SHP77 treated with DMSO at 0.1 percent for 48 hours (cell line): ENCODE measurements at regions not wholly inside any gene's neighbourhood (a gene's known extent, or its start where the extent isn't known, plus 50 kb on each side); places are given as distances from the start of the nearest gene placed in this dataset.
A peak's percentile ranks its signal among the peaks of the same experiment; 100 is the strongest.
"Not testable (repeated sequence)": the region's sequence is repeated elsewhere in the genome, so short reads cannot be mapped to it uniquely, and the experiment has no call there.

Experiments used
- DNase-seq: peaks from one replicate; lab custom pipeline; 2025; lab: John Stamatoyannopoulos, UW

DNA sequence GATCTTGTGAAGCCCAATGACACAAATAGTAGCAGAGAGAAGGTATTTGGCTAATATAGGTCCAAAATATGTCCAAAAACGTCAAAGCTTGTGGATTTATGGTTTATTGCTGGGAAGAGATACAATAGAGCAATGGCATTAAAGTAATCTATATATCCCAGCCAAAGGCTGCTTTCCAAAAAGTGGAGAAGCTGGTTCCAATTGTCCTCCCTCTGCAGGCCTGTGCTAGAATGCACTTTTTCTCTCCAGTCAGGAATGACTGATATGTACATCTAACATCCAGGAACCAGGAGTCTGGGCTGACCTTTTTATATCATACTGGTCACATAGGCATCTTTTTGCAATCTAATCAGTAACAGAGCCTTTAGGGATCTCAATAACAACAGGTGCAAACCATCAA is 167.1 kb upstream of the FAM3C start:
- no peak for DNase-seq

DNA sequence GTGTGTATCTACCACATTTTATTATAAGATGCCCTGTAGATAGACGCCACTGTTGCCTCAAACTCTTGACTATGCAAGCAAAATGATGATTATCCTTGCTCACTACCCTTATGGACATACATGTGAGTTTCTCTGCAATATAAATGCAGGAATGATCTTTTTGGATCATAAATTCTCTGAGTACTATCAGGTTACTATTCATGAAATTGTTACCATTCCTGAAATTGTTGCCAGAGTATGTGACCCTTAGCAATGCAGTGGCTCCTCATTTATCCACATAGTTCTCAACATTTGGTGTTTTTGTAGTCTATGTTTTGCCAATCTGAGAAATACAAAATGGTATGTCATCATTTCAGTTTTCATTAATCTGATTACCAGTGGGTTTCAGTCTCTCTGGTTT is 166.2 kb upstream of the FAM3C start:
- no peak for DNase-seq

DNA sequence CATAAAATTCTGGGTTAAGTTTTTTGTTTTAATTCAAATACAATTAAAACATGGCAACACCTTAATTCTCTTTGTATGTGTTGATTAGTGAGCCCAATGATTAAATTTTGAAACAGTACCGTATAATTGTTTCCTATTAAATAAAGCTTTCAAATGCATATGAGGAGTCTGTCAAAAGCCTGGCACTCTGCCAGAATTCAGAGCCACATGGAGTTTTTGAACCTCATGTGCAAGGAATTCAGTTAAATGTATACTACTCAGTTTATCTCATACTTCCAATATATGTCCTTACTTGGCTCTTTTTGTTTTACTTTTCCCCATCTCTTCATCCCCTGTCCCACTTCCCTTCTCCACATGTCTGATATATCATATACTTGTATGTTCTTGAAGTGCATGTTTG is 165.6 kb upstream of the FAM3C start:
- no peak for DNase-seq

DNA sequence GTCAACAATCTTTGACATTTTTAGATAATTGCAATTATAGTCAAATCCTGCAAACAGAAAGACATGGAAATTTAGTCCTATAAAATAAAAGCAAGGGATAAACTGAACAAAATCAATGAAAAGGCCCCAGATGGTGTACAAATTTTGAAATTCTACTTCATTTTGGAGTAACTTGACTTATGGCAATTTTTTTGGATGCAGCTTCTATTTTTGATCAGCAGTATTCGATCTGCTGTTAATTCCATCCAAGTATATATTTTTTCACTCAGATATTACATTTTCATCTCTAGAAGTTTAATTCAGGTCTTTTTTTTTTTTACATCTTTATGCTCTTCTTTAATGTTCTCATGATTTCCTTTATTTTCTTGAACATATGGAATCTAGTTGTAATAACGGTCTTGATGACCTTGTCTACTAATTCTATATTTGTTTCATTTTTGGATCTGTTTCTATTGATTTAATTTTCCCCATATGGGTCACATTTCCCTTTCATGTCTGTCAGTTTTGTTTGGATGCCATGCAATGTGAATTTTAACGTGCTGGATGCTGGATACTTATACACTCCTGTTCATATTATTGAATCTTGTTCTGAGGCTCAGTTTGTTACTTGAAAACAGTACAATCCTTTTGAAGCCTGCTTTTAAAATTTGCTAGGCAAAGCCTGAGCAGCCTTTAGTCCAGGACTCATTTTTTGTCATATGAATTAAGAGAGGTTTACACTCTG is 164.3 kb upstream of the FAM3C start:
- DNase-seq = no peak

DNA sequence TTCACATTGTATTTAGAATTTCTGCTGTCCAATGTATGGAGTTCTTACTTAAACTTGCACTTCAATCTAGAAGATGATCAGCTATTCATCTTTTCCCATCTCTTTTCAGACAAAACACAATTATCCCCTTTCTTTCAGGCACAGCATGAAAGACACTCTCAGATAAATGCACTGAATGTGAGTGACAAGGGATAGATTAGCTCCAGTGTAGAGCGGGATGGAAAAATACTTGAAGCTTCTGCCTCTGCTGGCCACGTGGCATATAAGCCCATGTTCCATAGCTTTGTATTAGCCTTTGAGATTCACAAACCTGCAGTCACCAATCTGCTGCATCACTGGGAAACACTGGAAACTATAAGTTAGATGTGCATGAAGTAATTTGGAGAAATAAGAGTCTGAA is 162.2 kb upstream of the FAM3C start:
- no peak for DNase-seq

DNA sequence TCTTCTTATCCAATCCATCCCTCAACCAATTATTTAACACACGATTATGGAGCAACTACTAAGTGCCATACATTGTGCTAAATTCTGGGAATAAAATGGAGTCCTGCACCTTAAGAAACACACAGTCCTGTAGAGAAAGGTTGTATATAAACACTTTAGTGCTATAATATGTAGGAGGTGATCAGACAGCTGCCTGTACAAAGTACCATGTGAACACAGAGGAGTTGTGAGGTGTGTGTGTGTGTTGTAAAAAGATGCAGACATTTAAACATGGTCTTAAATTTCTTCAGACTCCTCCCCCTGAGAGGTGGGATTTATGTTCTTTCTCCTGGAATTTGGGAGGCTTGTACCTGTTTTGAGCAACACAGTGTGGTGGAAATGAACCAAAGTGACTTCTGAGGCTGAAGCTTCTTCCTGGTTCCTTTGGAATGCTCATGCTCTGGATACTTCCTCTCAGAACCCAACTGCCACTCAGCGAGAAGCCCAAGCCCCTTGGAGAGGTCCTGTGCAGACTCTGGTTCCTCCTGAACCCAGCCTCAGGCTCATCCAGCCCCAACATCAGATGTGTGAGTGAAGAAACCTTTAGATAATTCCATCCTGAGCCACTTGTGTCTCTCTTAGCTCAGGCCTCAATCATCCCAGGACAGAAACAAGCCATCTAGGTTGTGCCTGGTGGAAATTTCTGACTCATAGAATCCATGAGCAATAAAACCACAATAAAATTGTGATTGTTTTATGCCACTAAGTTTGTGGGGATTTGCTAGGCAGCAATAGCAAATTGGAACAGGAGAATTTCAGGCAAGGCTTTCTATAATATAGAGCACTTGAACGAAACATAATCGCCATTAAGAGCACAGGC is 161.2 kb upstream of the FAM3C start:
- DNase-seq = no peak

DNA sequence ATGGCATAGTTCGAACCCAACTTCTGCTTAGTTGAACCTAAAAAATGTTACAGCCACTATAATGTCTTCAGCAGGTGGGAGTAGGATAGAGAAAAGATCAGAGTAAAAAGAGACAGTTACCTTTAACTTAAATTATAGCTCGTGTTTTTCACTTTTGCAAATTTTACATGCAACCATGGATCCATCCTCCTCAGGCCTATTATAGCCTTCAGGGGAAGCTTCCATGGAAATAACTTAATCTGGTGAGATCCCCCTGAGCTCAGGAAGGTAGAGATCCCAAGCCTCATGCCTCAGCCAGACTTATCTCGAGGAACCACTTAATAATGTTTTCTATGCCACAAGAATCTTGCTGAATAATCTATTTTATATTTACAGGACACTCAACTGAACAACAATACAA is 159.4 kb upstream of the FAM3C start:
- no peak for DNase-seq

DNA sequence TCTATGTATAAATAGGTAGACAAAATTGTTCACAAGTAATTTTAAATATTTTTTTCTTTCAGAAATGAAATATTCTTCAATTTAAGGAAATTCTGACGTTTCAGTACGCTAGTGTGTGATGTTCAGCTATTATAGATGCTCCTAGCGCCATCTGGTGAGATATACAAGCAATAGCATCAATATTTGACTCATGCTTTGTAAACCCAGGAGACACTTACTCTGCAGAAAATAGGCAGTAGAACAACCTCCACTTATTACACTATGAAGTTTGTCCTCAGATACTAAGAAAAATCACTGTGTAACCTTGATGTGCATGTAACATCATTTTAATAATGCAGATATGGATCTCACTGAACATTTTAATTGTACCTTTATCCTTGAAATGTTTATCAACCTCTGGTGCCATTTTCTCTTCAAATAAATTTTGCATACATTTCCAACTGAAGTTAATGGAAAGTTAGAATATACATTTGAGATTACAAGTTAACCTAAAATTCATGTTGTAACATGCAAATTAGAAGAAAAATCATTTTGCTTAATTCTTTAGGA is 151.5 kb upstream of the FAM3C start:
- DNase-seq = peak; percentile 19

DNA sequence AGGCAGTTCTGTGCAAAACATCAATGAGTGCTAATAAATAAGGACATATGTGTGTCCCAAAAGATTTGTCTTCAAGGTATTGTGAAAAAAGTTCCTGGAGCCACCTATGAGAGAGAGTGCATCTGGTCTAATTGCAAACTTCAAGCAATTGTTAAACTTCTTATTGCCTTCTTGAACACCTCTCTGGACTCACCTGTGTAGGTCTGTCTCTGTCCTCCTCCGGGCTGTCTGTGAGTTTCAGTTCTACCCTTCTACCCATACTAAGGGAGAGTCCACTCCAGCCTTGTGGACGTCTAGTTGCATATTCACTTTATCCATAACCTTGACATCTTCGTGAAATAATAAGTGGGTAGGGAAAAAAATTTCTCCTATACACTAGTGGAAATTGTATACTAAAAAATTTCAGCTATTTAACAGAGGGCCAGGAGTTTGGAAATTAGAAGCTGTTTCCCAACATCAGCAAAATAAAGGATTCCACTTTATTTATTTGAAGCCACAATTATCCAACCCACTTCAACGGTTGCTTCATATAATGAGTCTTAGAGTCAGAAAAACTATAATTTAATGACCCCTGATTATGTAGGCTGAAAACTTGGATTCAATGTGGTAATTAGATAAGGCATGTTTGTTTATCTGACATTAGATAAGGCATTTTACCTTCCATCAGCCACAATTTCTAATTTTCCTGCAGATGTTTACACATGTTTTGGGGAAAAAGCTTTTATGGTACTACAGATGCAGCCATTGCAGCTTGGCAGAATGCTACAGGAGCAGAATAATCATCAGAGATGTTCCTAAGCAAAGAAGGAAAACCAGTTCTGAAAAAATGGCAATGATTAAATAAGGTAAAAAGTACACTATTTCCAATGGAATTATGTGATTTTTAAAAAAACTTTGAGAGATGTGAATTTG is 150.8 kb upstream of the FAM3C start:
- DNase-seq = no peak

DNA sequence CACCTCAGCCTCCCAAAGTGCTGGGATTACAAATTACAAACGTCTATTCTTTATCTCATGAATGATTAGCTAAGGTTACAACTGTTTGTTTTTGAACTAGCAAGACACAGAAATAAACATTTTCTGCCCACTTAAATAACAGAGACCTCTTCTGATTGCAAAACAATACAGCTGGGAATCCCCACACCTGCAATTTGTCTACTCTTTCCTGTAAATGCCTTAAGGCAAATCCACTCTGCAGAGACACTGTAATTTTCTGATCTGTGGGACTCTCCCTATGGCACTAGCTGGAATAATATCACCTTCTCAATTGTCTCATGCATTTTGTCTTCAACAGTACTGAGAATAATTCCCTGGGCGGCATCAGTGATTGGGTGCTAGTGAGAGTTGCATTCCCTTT is 149.3 kb upstream of the FAM3C start:
- no peak for DNase-seq

DNA sequence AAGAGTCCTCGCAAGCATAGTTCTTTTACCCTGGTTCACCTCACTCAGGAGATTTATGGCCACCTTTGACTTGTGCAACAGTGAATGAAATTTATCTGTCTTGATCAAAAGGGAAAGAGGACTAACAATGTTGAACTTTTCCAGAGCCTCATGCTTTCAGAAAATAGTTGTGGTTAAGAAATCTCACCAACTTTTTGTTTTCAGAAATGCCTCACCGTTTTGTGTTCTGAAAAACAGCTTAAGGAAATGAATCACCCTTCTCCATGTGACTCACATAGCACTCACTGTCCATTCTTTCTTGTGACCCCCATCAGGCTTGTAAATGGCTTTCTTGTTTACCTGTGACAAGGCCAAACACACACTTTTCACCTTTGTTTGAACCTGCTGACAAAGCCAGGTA is 148.6 kb upstream of the FAM3C start:
- DNase-seq = no peak

DNA sequence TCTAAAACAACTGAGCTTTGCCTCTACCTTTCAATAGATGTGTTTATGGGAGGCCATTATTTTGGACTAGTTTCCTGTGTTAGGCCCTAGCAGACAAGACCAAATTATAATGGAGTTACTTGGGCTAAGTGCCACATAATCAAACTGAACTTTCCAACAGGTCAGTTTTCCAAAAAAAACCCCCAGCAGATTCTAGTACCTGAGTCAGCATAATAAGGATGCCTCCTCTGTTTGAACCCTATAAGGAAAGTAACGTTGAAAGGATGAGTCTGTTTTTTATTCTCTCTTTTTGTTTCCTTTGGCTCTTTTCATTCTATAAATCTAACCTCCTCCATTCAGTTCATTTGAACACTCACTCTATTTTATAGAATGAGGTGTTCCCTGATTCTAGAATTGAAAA is 148.1 kb upstream of the FAM3C start:
- DNase-seq = no peak

DNA sequence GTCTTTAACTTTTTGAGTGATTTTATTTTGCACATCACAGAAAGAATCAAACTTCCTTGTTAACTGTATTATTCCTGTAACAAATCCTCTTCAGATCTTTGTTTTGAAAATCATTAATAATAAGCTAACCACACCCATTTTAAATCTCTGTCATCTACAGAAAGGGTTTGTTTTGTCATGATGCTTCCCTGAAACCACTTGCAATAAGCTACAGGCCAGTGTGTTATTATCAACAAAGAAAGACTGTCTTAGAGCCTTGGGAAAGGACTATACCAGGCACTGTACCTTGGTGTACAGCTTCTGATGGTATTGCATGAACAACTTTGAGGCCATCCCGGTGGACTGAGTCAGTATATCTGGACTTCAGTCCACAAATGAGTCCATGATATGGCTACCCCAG is 145.3 kb upstream of the FAM3C start:
- no peak for DNase-seq

DNA sequence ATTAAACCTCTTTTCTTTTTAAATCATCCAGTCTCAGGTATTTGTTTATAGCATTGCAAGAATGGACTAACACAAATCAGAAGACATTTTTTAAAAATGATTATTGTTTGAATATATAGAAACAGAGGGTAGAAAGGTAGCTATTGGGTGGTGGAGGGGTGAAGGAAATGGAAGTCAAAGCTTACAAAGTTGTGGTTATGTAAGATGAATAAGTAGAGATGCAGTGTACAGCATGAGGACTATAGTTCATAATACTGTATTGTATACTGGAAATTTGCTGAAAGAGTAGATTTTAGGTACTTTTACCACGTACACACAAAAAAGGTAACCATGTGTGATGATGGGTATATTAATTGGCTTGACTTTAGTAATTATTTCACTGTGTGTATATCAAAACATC is 144.0 kb upstream of the FAM3C start:
- no peak for DNase-seq

DNA sequence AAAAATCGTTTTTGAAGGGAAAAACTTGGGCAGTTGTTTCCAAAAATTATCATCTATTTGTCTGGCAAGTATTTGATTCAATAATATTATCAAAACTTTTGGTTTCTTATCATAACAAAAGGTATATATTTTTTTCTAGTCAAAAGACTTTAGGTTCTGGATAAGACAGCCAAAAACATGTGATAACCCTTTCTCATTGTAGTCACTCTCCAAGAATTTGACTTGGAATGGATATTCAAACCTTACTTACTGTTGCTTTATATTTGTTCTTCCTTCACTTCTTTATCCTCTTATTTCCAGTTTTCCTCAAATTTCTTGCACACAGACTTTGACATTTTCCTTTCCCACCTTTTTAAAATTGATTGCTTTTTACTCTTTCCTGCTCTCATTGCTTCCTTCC is 140.9 kb upstream of the FAM3C start:
- DNase-seq = no peak

DNA sequence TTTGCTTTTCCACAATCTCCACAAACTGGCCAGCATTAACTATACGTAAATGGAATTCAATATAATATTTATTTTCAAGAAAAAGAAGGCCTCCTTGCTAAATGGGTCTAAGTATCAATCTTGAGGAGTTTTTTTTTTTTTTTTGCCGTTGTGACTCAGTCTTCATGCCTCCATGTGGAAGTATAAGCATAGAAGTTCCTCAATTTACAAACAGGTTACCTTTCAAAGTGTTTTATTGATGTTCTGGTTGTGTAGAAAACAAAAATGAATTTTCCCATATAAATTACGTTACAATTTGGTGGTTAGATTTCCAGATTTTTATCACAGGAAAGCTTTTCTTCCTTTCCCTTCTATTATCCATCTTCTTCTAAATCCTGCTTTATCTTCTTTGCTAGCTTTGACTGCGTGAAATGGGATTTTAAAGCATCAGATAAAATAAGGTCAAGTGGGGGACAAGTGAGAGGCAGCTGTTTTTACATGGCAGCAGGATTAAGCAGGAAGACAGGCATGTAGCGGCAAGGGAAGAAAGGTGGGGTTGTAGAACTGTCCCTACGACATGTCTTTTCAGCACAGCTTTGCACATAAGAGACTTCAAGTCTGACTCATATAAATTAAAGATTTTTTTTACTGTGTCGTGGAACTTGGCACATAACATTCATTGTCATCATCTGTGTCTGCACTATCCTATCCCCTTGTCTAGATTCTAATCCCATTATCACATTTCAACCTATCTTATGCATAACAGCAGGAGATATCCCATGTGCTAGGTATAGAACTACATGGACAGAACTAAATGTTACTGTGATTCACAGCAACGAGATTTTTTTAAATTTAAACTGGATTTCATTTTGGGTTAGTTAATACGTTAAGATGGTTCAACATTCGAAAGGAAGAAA is 135.3 kb upstream of the FAM3C start:
- DNase-seq = no peak

DNA sequence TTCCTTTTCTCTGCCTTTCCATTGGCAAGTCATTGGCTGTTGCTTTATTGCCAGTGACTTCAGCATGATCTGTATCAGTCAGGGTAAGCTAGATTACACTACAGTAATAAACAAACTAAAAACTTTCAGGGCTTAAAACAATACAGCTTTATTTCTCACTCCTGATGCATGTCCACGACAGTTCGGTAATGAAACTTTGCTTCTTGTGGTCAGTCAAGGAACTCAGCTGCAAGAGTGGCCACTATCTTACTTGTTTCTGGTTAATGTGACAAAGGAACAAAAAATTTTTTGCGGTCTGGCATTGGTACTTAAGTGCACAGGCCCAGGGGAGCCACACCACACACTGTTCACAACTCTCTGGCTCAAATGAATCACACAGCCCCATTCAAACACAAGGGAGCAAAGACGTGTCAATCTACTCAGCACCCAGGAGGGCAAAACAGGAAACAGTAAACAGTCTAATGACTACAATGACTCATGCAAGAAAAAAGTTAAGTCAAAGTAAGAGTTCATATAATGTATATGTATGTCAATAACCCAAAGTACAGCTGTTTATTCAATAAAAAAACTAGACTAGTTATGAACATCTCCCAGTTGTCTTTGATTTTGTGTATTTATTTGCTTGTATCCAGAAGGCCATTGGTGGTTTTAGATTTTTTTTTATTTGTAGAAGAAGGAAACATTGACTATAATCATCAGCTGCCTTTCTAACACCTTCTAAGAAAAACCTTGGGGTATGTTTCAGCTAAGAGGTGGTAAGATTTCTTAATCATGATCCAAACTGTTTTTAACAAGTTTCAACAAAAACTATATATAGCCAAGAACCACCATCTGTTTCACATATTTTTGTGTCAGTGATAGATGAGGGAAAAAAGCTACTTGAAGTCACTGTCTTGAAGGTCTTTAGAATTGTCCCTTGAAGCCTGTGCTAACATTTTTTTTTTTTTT is 134.4 kb upstream of the FAM3C start:
- DNase-seq = no peak

DNA sequence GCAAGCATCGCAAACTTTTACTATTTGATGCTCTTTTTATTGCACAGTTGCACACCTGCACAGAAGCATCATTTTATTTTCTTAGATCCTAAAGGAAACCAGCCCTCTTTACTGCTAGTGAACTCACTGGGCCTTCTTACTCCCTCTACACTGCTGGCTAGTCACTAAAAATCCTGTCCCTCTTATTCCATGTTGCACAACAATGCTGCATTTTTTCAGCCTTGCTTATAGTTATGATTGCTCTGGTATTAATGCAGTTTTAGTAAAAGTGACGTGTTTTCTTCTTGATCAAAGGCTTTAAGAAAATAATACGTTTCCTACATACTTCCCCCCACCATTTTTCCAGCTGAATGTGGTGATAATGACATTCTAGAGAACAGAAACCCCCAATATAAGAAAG is 132.9 kb upstream of the FAM3C start:
- DNase-seq = no peak

DNA sequence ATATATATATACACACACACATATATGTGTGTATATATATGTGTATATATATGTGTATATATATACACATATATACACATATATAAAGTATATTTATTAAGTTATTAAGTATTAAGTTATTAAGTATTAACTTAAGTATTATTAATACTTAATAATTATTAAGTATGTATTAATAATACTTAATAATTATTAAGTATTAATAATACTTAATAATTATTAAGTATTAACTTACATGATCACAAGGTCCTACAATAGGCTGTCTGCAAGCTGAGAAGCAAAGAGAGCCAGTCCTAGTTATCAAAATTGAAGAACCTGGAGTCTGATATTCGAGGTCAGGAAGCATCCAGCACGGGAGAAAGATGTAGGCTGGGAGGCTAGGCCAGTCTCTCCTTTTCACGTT is 130.1 kb upstream of the FAM3C start:
- DNase-seq = not testable (repeated sequence)
